ENCODE measurements at regions not wholly inside any gene's neighbourhood (a gene's known extent, or its start where the extent isn't known, plus 50 kb on each side); places are given as distances from the start of the nearest gene placed in this dataset.

DNA sequence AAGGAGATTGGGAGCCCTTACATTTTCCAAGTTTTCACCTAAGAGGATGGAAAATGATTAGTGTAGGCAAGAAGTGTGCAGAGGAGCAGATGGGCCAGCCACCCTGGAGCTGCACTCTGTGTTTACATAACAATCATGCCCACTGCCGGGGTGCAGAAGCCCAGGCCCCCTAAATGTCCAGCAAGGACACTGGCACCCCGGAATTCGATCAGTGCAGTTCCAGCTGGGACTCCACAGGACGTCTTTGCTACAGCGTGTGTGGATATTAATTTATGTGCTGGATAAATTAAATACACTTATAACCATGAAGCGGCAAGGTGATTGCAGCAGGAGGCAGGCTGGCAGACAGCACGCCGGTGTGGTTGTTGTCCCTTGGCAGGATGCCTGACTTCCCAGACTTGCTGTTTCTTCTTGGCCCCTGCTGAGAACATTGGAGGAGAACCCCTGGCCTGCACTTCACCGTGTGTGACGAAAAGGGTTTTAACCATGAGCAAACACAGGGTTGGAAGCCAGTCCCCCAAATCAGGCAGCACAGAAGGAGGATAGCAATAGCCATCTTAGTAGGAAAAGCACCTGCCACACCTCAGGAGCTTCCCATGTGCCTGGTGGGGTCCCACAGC lies 73.7 kb downstream of the GADD45G start:
- TF ChIP-seq, protein P1, sequence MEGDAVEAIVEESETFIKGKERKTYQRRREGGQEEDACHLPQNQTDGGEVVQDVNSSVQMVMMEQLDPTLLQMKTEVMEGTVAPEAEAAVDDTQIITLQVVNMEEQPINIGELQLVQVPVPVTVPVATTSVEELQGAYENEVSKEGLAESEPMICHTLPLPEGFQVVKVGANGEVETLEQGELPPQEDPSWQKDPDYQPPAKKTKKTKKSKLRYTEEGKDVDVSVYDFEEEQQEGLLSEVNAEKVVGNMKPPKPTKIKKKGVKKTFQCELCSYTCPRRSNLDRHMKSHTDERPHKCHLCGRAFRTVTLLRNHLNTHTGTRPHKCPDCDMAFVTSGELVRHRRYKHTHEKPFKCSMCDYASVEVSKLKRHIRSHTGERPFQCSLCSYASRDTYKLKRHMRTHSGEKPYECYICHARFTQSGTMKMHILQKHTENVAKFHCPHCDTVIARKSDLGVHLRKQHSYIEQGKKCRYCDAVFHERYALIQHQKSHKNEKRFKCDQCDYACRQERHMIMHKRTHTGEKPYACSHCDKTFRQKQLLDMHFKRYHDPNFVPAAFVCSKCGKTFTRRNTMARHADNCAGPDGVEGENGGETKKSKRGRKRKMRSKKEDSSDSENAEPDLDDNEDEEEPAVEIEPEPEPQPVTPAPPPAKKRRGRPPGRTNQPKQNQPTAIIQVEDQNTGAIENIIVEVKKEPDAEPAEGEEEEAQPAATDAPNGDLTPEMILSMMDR (IDR thresholded peaks at IDR 0.05), result no peak
- no peak for TF ChIP-seq POLR2A (IDR thresholded peaks at IDR 0.05)
